ENCODE measurements at regions not wholly inside any gene's neighbourhood (a gene's known extent, or its start where the extent isn't known, plus 50 kb on each side); places are given as distances from the start of the nearest gene placed in this dataset.

DNA sequence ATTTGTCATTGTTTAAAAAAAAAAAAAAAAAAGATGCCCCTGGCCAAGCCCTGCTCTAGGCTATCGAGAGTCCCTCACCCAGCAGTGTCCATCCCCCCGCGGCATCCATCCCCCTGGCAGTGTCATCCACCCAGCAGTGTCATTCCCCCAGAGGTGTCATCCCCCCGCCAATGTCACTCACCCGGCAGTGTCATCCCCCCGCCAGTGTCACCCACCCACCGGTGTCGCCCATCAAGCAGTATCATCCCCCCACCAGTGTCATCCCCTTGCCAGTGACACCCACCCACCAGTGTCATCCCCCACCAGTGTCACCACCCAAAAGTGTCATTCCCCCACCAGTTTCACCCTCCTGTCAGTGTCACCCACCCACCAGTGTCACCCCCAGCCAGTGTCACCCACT lies 99.3 kb upstream of the PRR20G start:
- no peak for DNase-seq (ENCODE audit: low read depth)
- H3K4me3 ChIP-seq (ENCODE audit: low read depth, low read length): no peak overlapping the region
- TF ChIP-seq, protein P1, sequence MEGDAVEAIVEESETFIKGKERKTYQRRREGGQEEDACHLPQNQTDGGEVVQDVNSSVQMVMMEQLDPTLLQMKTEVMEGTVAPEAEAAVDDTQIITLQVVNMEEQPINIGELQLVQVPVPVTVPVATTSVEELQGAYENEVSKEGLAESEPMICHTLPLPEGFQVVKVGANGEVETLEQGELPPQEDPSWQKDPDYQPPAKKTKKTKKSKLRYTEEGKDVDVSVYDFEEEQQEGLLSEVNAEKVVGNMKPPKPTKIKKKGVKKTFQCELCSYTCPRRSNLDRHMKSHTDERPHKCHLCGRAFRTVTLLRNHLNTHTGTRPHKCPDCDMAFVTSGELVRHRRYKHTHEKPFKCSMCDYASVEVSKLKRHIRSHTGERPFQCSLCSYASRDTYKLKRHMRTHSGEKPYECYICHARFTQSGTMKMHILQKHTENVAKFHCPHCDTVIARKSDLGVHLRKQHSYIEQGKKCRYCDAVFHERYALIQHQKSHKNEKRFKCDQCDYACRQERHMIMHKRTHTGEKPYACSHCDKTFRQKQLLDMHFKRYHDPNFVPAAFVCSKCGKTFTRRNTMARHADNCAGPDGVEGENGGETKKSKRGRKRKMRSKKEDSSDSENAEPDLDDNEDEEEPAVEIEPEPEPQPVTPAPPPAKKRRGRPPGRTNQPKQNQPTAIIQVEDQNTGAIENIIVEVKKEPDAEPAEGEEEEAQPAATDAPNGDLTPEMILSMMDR (conservative IDR thresholded peaks at IDR 0.05; ENCODE audit: low read depth, low read length): no peak

- H3K4me3 ChIP-seq (ENCODE audit: low read depth, low read length): no peak overlapping the region
- no peak for DNase-seq (ENCODE audit: low read depth)
- TF ChIP-seq, protein P1 (conservative IDR thresholded peaks at IDR 0.05; ENCODE audit: low read depth, low read length): no peak
Measured at GRCh38 chr3:127386490-127386889, 98.6 kb upstream of the PRR20G start.

GRCh38 chr3:127385540-127385870 lies 97.7 kb upstream of the PRR20G start:
- TF ChIP-seq, protein P1 (conservative IDR thresholded peaks at IDR 0.05; ENCODE audit: low read depth, low read length): no peak
- no peak overlapping the region for H3K4me3 ChIP-seq (ENCODE audit: low read depth, low read length)
- DNase-seq (ENCODE audit: low read depth): no peak

DNA sequence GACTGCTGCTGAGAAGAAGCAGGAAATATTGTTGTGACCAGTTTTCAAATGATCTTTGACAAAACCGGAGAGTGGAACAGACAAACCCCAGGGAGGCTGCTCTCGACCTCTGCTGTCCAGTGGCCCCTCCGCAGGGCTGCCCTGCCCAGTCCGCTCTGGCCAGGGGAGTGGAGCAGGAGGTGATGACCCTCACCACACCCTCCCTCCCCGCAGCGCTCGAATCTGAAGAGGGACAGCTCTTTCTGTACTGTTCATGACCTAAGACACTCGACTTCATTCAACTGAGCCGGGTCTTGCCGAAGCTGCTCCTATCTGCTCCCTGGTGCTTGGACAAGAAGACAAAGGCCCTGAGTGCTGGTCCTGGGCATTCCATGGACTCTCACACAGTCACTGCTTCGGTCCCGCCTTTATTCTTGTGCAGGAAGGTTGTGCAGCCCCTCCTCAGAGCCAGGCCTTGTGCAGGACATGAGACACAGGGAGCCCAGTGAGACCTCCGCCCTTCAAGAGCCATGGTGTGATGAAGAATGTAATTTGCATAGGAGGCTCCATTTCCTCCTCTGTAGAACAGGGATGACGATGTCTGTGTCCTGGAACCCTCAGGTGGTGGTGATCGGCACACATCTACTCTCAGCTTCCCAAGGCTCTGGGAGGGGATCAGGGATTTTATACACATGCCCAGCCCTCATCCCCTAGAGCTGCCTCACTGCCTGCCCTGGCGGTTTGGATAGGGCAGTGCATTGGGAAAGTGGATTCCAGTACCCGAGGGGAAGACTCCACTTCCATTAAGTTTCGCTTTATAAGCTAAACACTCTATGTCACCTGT lies 97.1 kb upstream of the PRR20G start:
- TF ChIP-seq, protein P1 (conservative IDR thresholded peaks at IDR 0.05; ENCODE audit: low read depth, low read length): no peak
- DNase-seq (ENCODE audit: low read depth): no peak
- H3K4me3 ChIP-seq (ENCODE audit: low read depth, low read length): no peak overlapping the region

DNA sequence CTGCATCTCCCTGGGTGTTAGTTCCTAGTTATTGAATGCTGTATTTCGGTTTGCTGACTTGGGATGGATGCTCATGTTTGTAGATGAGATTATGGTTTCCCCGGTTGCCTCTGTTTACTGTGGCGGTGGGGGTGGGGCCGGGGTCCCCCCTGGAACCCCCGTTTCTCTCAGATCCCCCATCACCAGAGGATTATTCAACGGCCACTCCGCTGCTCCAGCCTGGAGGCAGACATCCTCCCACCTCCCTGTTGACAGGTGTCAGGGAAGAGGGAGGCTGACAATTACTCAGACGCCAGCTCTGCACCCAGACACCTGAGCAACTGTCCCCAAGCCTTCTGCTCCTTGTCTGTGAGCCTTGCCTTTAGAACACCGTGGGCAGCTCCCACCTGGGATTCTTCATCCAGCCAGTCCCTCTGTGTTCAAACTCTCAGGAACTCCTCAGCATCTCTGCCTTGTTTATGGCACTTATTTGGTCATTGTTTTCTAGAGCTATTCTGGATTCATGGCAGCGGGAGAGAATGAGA lies 95.9 kb upstream of the PRR20G start:
- TF ChIP-seq, protein P1 (conservative IDR thresholded peaks at IDR 0.05; ENCODE audit: low read depth, low read length): no peak
- no peak for DNase-seq (ENCODE audit: low read depth)
- H3K4me3 ChIP-seq (ENCODE audit: low read depth, low read length): no peak overlapping the region

DNA sequence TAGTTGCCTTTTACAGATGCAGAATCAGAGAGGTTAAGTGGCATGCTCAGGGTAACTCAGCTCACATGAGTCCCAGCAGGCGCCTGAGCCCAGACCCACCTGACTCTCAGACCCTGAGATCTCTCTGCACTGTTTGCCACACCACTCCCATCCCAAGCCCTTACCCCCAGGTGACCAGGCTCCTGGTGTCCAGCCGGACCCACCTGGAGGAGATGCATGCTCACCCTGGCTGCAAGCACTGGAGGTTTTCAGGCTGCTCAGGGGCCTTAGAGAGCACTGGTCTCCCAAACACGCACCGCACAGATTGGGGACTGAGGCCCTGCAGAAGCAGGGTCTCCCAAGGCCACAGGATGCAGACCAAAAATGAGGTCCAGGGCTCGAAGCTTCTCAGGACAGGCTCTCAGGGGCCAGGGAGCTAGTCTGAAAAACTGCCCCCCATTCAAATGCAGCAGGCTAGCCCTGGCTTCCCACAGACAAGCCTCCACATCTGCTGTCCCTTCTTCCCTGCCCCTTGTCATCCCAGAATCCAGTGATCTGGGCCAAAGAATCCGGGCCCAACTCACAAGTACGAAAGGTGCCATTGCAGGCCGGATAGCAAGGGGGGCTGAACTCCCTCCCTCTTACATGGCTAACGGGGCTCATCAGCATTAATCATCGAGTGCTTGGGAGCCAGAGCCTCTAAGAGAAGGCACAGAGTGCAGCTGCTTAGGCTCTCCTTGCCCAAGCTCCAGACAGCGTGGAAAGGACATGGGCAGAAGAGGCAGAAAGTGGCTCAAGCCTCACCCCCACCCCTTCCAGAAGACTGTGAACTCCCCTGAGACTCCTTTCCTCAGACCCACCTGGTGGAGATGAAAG lies 90.2 kb upstream of the PRR20G start:
- no peak for DNase-seq (ENCODE audit: low read depth)
- no peak overlapping the region for H3K4me3 ChIP-seq (ENCODE audit: low read depth, low read length)
- TF ChIP-seq, protein P1 (conservative IDR thresholded peaks at IDR 0.05; ENCODE audit: low read depth, low read length): no peak

Data from choroid plexus epithelial cell (primary cell).